ENCODE measurements at regions not wholly inside any gene's neighbourhood (a gene's known extent, or its start where the extent isn't known, plus 50 kb on each side); places are given as distances from the start of the nearest gene placed in this dataset.

DNA sequence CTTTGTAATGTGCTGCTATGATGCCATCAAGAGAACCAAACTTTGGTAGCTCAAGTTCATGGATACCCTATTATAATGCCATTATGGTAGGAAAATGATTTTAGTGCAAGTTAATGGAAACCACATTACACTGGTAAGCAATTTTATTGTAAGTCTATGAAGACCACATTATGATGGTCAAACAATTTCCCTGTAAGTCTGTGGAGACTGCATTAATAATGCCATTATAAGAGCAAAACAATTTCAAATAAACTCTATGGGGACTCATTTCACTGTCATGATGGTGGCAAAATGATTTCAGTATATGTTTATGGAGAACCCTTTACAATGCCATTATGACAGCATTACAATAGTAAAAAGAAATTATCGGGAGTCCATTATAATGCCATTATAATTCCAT, 602.0 kb upstream of the MEF2C start:
- 85 to 95% (median 94%) methylated on average over 1 of the region's 1 CpG for WGBS, 5 donors
- TF ChIP-seq CTCF (IDR thresholded peaks at IDR 0.05) (no peak), POLR2AphosphoS5 (IDR thresholded peaks at IDR 0.05) (no peak), POLR2A (IDR thresholded peaks at IDR 0.05) (no peak), EP300 (IDR thresholded peaks at IDR 0.05) (no peak)
- H3K27me3 ChIP-seq, result no peaks in the 10 kb centered on the region
- no peak overlapping the region for H3K27ac ChIP-seq
- H3K9me3 ChIP-seq, result peaks cover 0 to 4% (median 0%) of the 10 kb centered on the region in 4 donors
- no peaks in the 10 kb centered on the region for H3K36me3 ChIP-seq
- intact Hi-C loops (cut with DNase I; ENCODE audit: low total_unique reads), result no loop called here
- no peak overlapping the region for H3K4me3 ChIP-seq
- H3K4me1 ChIP-seq, result no peaks in the 10 kb centered on the region
- no peak for DNase-seq

- intact Hi-C loops (cut with DNase I; ENCODE audit: low total_unique reads), result no loop called here
- H3K27me3 ChIP-seq, result no peaks in the 10 kb centered on the region
- 46 to 81% (median 62%) methylated on average over 1 of the region's 1 CpG for WGBS, 5 donors
- no peaks in the 10 kb centered on the region for H3K36me3 ChIP-seq
- peaks cover 0 to 4% (median 0%) of the 10 kb centered on the region in 4 donors for H3K9me3 ChIP-seq
- no peak overlapping the region for H3K27ac ChIP-seq
- DNase-seq, result no peak
- H3K4me3 ChIP-seq, result no peak overlapping the region
- H3K4me1 ChIP-seq, result no peaks in the 10 kb centered on the region
- TF ChIP-seq POLR2AphosphoS5 (IDR thresholded peaks at IDR 0.05) (no peak), CTCF (IDR thresholded peaks at IDR 0.05) (no peak), EP300 (IDR thresholded peaks at IDR 0.05) (no peak), POLR2A (IDR thresholded peaks at IDR 0.05) (no peak)
Observed at GRCh38 chr5:89480406-89481007, 597.5 kb upstream of the MEF2C start.

DNA sequence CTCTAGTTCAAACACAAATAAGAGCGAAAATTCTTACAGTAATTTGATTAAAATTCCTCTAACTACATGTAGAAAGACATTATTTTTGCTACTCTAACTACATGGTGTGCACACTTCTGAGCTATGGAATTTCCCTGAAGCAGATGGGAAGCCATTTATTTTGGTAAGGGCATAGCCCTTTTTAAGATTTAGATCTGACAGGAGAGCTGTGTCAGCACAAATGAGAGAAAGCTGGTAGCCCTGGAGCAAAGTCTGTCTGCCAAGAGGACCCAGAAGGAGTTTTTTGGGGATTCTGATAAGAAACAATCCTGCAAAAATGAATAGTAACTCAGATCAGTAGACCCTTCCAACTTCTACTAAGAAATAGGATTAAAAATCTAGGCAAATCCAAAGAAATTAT, 595.9 kb upstream of the MEF2C start:
- no peak overlapping the region for H3K4me3 ChIP-seq
- no peak for DNase-seq
- no peaks in the 10 kb centered on the region for H3K36me3 ChIP-seq
- H3K27ac ChIP-seq, result no peak overlapping the region
- no peaks in the 10 kb centered on the region for H3K27me3 ChIP-seq
- TF ChIP-seq CTCF (IDR thresholded peaks at IDR 0.05), result no peak
- intact Hi-C loops (cut with DNase I; ENCODE audit: low total_unique reads), result no loop called here
- no peaks in the 10 kb centered on the region for H3K4me1 ChIP-seq
- H3K9me3 ChIP-seq, result peaks cover 0 to 4% (median 0%) of the 10 kb centered on the region in 4 donors
- WGBS, 5 donors, result 48 to 71% (median 52%) methylated on average over 1 of the region's 1 CpG

DNA sequence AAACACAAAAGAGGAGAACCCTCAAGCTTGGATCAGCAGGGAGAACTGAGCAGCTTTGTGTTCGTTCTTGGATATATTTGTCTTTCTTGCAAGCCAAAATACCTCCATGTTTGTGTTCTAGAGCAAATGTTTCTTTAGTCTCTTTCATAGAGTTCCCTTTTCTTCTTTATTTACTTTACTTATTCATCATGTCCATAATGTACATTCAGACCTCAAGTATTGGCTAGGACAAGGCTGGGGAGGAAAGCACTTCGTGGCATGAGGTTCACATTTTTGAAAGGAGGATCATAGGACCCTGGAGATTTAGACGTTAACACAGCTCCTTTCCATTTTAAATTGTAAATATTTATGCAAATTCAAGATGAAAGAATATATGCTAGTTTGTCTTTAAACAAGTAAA, 590.2 kb upstream of the MEF2C start:
- intact Hi-C loops (cut with DNase I; ENCODE audit: low total_unique reads), result no loop called here
- no peaks in the 10 kb centered on the region for H3K27me3 ChIP-seq
- WGBS, 5 donors, result 35 to 55% (median 46%) methylated on average over 3 of the region's 3 CpGs
- no peak for TF ChIP-seq CTCF (IDR thresholded peaks at IDR 0.05)
- TF ChIP-seq POLR2A (IDR thresholded peaks at IDR 0.05), result no peak
- no peak for TF ChIP-seq EP300 (IDR thresholded peaks at IDR 0.05)
- TF ChIP-seq POLR2AphosphoS5 (IDR thresholded peaks at IDR 0.05), result no peak
- H3K9me3 ChIP-seq, result no peaks in the 10 kb centered on the region
- H3K4me3 ChIP-seq, result no peak overlapping the region
- H3K27ac ChIP-seq, result no peak overlapping the region
- no peaks in the 10 kb centered on the region for H3K4me1 ChIP-seq
- H3K36me3 ChIP-seq, result no peaks in the 10 kb centered on the region
- DNase-seq, result no peak

All from stomach (tissue), 8 donors.